ENCODE measurements at regions not wholly inside any gene's neighbourhood (a gene's known extent, or its start where the extent isn't known, plus 50 kb on each side); places are given as distances from the start of the nearest gene placed in this dataset.

DNA sequence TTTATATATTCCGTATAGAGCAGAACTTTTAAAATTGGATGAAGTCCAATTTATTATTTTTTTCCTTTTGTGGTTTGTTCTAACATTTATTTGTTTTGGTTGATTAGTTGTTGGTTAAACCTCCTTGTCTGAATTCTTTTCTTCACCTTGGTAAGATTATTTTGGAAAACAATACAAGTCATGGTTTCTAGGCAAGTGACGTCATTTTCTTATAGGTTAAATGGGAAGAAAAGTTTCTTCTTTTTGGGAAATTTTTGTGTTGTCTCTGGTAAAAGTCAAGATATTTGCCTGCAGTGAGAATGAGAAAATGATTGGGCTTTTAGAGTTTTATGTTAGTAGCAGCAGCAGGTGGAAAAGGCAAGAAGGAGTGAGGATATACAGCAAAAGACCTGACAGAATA is 197.9 kb downstream of the OTOR start:
- no peak for DNase-seq (ENCODE audit: low spot score)

DNA sequence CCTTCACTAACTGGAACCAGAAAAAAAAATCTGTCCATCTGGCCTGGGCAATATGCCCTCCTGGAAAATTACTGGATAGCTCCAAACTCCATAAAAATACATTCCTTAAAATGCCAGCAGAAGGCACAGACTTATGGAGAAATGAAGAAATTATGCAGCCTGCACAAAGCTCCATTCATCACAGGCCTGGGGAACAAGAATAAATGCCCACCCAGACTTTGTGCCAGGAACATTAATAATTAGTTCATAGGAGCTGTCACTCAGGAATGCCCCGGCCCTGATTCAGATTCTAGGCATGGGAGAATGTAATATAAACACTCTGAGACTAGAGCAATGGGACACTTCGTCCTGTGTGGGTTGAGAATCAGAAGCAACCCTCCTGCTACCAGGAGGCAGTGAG is 199.3 kb downstream of the OTOR start:
- DNase-seq (ENCODE audit: low spot score): no peak

DNA sequence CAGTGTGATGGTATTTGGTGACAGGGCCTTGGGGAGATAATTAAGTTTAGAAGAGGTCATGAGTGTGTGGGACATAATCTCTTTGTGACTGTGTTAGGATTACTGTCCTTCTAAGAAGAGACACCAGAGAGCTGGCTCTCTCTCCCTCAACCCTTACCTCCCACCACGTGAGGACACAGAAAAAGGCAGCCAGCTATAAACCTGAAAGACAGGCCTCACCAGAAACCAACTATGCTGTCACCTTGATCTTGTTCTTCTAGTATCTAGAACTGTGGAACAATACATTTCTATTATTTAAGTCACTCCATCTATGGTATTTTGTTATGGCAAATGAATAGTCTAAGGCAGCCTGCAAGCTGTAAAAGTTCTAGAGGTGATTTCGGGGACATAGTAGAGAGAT is 203.7 kb downstream of the OTOR start:
- DNase-seq (ENCODE audit: low spot score): no peak

DNA sequence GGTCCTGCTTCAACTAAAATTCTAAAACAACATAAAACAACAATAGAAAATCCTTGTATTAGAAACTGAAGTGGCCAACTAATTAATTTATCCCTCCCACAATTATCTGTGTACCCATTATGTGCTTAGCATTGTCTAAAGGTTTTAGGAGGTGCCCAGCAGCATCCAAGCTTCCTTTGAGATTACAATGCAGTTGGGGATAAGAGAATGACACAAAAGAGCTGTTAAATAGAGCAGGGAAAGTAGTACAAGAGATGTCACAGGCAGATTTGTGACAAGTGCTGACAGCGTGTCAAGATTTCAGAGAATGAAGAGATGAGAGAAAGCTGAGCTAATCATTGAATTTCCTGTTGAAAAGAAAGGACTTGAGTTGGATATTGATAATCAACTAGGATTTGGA is 204.8 kb downstream of the OTOR start:
- DNase-seq (ENCODE audit: low spot score): no peak

DNA sequence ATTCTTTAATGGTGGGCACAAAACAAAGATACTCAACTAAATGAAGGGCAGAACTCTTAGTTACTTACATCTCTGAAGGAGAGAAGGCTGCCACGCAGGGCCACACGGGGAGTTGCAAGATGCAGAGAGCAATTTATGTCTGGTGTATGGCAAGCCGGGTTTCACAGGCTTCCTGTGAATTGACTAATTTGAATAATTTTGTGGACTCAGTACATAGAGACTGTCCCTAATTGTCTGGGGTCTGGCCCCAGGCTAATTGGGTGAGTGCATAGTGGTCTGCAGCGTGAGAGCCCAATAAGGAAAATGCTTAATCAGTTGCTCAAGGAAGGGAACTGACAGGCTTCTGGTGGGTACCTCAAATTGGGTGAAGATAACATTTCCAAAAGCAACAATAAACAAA is 205.7 kb downstream of the OTOR start:
- DNase-seq (ENCODE audit: low spot score): no peak

DNA sequence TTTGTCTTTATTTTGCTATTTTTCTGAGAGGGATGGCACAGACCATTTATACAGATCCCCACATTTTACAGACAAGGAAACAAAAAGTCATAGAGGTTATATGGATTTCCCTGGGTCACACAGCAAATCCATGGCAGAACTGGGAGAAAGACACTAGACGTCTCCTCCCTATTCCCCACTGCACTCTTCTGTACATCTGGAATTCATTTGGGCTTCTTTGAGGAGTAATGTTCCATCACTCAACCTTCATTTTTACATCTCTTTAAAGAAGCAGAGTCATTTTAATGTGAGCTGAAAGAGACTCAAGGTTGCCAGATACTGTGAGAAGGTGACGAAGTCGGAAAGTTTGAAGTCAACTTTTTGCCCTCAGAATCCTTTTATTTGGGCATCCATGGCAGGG is 207.3 kb downstream of the OTOR start:
- DNase-seq (ENCODE audit: low spot score): no peak

DNA sequence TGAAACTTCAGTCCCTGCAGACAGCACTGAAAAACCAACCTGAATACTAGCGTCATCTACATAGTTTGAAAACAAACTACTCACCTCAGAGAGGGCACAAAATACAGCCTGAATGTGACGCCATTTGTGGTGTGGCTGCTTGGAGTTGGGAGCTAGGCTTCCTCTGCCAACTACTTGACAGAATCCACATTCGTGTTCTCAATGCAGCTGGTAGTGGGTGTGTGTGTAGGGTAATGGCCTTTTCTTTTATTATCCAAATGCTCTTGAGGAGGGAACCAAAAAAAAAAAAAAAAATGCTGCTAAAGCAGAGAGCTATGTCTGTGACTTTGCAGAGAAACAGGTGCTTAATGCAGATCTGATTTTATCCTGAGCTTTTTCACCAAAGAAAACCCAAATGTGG is 207.8 kb downstream of the OTOR start:
- no peak for DNase-seq (ENCODE audit: low spot score)

DNA sequence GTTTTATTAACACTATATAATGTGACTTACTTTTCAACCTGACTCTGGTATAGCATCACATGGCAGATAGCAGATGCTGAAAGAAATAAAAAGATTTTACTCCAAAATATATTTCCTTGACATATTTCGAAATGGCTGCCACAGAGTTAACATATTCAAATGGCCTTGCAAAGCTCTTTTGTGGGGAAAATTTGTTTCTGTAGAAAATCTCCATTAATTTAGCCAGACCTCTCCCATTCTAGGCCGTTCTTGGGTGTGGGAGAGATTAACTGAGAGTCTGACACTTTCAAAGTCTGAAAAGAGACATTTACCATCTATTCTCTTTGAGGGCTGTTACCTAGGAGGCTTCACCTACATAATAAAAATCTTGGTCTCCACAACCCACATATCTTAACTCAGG is 217.2 kb downstream of the OTOR start:
- no peak for DNase-seq (ENCODE audit: low spot score)

DNA sequence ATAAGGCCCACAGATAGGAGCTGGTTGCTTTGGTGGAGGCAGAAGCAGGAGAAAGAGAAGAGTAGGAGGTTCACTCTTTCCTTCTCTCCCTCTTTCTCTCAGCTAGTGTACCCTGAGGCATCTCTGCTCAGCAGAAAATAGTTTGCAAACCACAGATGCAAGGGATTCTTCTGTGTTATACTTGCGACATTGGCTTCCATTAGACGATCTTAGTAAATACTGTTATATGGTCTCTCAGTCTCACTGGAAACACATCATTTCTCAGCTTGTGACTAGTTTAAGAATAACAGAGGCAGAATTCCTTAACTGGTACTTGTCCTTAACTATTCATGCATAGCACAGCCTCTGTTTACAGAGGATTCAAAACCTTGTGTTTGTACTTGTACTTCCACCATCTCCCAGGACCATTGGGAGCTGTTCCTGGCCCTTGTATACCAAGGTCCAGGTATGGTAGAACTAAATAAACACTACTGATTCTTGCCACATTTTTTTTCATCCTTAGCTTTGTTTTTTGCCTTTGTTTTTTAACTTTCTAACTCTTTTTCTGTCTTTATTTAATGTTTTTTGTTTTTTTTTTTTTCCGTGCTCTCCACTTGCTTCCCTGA is 218.2 kb downstream of the OTOR start:
- no peak for DNase-seq (ENCODE audit: low spot score)

DNA sequence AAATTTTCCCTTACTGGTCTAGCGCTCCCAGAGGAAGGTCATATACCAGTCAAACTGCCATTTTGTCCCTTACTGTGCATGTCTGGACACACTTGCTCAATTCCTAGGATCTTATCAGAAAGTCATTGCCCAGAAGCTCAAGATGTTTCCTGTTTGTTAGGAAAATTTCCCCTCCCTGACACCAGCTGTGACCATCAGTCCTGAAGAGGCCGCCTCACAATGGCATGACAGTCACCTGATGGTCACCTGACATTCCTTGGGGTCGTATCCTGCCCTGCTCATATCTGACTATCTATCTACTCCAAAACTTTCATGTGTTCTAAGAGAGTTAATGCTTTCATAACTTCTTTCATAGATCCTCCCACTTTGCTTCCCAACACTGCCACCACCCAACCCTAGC is 219.9 kb downstream of the OTOR start:
- no peak for DNase-seq (ENCODE audit: low spot score)

GRCh38 chr20:16970776-16971175 is 222.6 kb downstream of the OTOR start:
- no peak for DNase-seq (ENCODE audit: low spot score)

DNA sequence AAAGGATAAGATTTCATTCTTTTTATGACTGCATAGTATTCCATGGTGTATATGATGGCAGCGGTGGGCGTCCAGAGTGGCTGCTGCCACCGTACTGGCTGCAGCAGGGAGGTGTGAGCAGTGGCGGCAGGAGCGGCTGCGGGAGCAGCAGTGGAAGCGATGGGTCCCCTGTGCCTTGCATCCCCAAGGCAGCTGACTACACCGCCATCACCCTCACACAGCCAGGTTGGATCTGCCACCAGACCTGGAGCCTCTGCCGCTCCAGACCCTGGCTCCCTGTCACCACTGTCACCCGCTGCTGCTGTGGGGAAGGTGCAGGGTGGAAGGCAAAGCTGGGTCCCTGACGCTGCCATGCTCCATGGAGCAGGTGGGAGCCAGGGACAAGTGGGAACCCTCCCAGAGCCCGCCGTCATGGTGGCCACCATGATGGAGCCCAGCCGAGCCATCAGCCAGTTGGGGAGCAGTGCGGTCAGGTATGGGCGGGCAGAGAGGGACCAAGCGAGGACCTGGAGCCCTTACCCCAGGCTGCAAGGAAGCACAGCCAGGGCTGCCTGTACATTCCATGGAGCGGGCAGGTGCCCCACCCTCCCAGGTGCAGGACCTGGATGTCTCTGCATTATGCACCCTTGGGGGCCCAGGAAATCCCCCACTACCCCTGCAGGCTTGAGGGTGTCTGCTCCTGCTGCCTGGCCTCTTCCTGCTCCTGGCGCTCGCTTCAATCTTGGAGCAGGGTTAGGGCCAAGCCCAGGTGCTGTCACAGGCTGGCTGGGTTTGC is 226.1 kb downstream of the OTOR start:
- DNase-seq (ENCODE audit: low spot score): no peak

DNA sequence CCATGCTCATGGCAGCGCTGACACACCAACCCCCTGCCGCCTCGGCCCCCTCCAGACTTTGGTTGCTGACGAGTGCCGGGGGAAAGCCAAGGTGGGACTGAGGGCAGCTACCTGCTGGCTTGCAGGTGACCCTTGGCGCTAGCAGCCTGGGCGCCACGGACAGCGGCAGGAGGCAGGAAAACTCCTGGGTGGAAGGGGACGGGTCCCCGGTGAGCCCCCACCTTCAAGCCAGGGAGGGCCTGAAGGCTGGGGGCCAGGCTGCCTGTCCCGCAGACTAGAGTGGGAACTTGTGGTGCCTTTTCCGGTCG is 226.7 kb downstream of the OTOR start:
- no peak for DNase-seq (ENCODE audit: low spot score)

GRCh38 chr20:16975682-16976081 is 227.5 kb downstream of the OTOR start:
- DNase-seq (ENCODE audit: low spot score): no peak

DNA sequence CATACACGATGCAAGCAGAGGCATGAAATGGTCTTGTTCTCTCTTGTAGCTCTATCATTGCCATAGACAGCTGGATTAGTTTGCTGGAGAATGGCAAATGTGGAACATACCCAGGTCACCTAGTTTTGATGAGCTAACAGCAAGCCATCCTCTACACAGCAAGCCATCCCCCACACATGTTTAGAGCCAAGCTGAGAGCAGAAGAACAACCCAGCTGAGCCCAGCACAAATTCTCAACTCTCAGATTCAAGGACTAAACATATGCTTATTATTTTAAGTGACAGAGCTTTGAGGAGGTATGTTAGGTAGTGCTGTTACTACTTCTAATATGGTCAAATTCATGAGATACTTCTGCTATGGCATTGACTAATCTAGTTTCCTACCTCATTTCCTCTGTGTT is 230.3 kb downstream of the OTOR start:
- no peak for DNase-seq (ENCODE audit: low spot score)

DNA sequence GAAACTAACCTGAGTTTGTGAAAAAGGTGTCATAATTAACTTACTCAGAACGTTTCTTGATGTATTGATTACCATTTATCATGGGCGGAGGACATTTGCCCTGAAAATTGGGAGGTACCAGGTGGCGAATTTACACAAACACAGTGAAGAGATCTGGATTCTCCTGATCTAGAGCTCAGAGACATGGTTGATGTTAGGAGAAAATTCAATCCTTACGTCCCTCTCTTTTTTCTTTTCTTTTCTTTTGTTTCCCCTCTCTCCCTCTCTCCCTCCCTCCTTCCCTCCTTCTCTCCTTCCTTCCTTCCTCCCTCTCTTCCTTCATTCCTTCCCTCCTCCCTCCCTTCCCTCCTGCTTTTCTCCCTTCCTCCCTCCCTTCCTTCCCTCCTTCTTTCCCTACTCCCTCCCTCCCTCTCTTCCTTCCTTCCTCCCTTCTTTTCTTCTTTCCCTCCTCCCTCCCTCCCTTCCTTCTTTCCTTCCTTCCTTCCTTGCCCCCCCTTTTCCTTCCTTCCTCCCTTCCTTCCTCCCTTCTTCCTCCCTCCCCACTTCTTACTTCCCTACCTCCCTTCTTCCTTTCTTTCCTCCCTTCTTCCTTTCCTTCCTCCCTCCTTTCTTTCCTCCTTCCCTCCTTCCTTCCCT is 234.1 kb downstream of the OTOR start:
- DNase-seq (ENCODE audit: low spot score): no peak

DNA sequence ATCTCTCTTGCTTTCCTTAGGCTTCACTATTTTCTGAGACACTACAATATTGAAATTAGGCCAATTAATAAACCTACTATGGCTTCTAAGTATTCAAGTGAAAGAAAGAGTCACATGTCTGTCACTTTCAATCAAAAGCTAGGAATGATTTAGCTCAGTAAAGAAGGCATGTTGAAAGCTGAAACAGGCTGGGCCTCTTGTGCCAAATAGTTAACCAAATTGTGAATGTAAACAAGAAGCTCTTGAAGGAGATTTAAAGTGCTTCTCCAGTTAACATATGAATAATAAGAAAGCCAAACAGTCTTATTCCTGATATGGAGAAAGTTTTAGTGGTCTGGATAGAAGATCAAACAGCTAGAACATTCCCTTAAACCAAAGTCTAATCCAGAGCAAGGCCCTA is 236.3 kb downstream of the OTOR start:
- no peak for DNase-seq (ENCODE audit: low spot score)

DNA sequence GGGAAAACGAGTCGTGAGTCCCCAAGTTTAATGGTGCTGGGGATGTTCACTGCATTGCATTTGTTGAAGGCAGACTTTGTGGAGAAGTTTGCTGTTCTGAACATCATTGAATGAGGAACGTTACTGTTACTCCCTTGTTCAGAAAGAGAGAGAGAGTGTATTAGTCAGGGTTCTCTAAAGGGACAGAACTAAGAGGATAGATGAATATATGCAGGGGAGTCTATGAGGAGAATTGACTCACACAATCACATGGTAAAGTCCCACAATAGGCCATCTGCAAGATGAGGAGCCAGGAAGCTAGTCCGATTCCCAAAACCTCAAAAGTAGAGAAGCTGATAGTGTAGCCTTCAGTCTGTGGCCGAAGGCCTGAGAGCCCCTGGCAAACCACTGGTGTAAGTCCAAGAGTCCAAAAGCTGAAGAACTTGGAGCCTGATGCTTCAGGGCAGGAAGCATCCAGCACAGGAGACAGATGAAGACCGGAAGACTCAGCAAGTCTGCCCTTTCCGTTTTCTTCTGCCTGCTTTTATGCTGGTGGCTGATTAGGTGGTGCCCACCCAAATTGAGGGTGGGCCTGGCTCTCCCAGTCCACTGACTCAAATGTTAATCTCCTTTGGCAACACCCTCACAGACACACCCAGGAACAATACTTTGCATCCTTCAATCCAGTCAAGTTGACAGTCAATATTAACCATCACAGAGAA is 223.5 kb upstream of the PCSK2 start:
- DNase-seq (ENCODE audit: low spot score): no peak

- DNase-seq (ENCODE audit: low spot score): no peak
These were observed 216.7 kb upstream of the PCSK2 start for GRCh38 chr20:17010181-17010580.

GRCh38 chr20:17012546-17013226 is 214.2 kb upstream of the PCSK2 start:
- no peak for DNase-seq (ENCODE audit: low spot score)

- no peak for DNase-seq (ENCODE audit: low spot score)
These were observed 212.6 kb upstream of the PCSK2 start for GRCh38 chr20:17014217-17014616.

- no peak for DNase-seq (ENCODE audit: low spot score)
These were observed 212.0 kb upstream of the PCSK2 start for GRCh38 chr20:17014756-17015366.
